ENCODE measurements at regions not wholly inside any gene's neighbourhood (a gene's known extent, or its start where the extent isn't known, plus 50 kb on each side); places are given as distances from the start of the nearest gene placed in this dataset.

GRCh38 chr5:164352695-164353094 is 847.3 kb downstream of the MAT2B start:
- no peaks in the 10 kb centered on the region for H3K27me3 Mint-ChIP-seq
- no peak overlapping the region for H3K27ac Mint-ChIP-seq
- no peaks in the 10 kb centered on the region for H3K4me1 Mint-ChIP-seq (ENCODE audit: low read depth)
- H3K36me3 Mint-ChIP-seq (ENCODE audit: low read depth): no peaks in the 10 kb centered on the region
- no peak overlapping the region for H3K4me3 Mint-ChIP-seq
- H3K9me3 Mint-ChIP-seq: peaks cover 3% of the 10 kb centered on the region

GRCh38 chr5:164353155-164353554 is 847.7 kb downstream of the MAT2B start:
- no peaks in the 10 kb centered on the region for H3K27me3 Mint-ChIP-seq
- no peaks in the 10 kb centered on the region for H3K36me3 Mint-ChIP-seq (ENCODE audit: low read depth)
- peaks cover 3% of the 10 kb centered on the region for H3K9me3 Mint-ChIP-seq
- no peak overlapping the region for H3K4me3 Mint-ChIP-seq
- H3K4me1 Mint-ChIP-seq (ENCODE audit: low read depth): no peaks in the 10 kb centered on the region
- no peak overlapping the region for H3K27ac Mint-ChIP-seq

- Mint-ChIP-seq H3K27me3 (no peaks in the 10 kb centered on the region), H3K4me3 (no peak overlapping the region), H3K36me3 (ENCODE audit: low read depth) (no peaks in the 10 kb centered on the region), H3K9me3 (peaks cover 3% of the 10 kb centered on the region), H3K27ac (no peak overlapping the region), H3K4me1 (ENCODE audit: low read depth) (no peaks in the 10 kb centered on the region)
These were observed 848.8 kb downstream of the MAT2B start for GRCh38 chr5:164354139-164354751.

- H3K27me3 Mint-ChIP-seq: no peaks in the 10 kb centered on the region
- H3K4me1 Mint-ChIP-seq (ENCODE audit: low read depth): no peaks in the 10 kb centered on the region
- H3K4me3 Mint-ChIP-seq: no peak overlapping the region
- H3K9me3 Mint-ChIP-seq: peaks cover 7% of the 10 kb centered on the region
- H3K27ac Mint-ChIP-seq: no peak overlapping the region
- no peaks in the 10 kb centered on the region for H3K36me3 Mint-ChIP-seq (ENCODE audit: low read depth)
These were observed 849.9 kb downstream of the MAT2B start for GRCh38 chr5:164355267-164355830.

GRCh38 chr5:164356790-164357189 is 851.4 kb downstream of the MAT2B start:
- Mint-ChIP-seq H3K4me3 (no peak overlapping the region), H3K4me1 (ENCODE audit: low read depth) (no peaks in the 10 kb centered on the region), H3K27me3 (no peaks in the 10 kb centered on the region), H3K27ac (no peak overlapping the region), H3K9me3 (peaks cover 6% of the 10 kb centered on the region), H3K36me3 (ENCODE audit: low read depth) (no peaks in the 10 kb centered on the region)

- H3K27me3 Mint-ChIP-seq: no peaks in the 10 kb centered on the region
- no peak overlapping the region for H3K4me3 Mint-ChIP-seq
- H3K36me3 Mint-ChIP-seq (ENCODE audit: low read depth): no peaks in the 10 kb centered on the region
- H3K27ac Mint-ChIP-seq: no peak overlapping the region
- H3K4me1 Mint-ChIP-seq (ENCODE audit: low read depth): no peaks in the 10 kb centered on the region
- peaks cover 4% of the 10 kb centered on the region for H3K9me3 Mint-ChIP-seq
These were observed 852.1 kb downstream of the MAT2B start for GRCh38 chr5:164357395-164358033.

- no peak overlapping the region for H3K4me3 Mint-ChIP-seq
- H3K27ac Mint-ChIP-seq: no peak overlapping the region
- peaks cover 4% of the 10 kb centered on the region for H3K9me3 Mint-ChIP-seq
- H3K27me3 Mint-ChIP-seq: no peaks in the 10 kb centered on the region
- no peaks in the 10 kb centered on the region for H3K36me3 Mint-ChIP-seq (ENCODE audit: low read depth)
- H3K4me1 Mint-ChIP-seq (ENCODE audit: low read depth): no peaks in the 10 kb centered on the region
These were observed 853.3 kb downstream of the MAT2B start for GRCh38 chr5:164358531-164359259.

GRCh38 chr5:164359260-164360255 is 854.1 kb downstream of the MAT2B start:
- no peaks in the 10 kb centered on the region for H3K36me3 Mint-ChIP-seq (ENCODE audit: low read depth)
- H3K4me3 Mint-ChIP-seq: no peak overlapping the region
- H3K4me1 Mint-ChIP-seq (ENCODE audit: low read depth): no peaks in the 10 kb centered on the region
- H3K9me3 Mint-ChIP-seq: peaks cover 4% of the 10 kb centered on the region
- no peaks in the 10 kb centered on the region for H3K27me3 Mint-ChIP-seq
- H3K27ac Mint-ChIP-seq: no peak overlapping the region

GRCh38 chr5:164360589-164360988 is 855.2 kb downstream of the MAT2B start:
- Mint-ChIP-seq H3K9me3 (peaks cover 4% of the 10 kb centered on the region), H3K27me3 (no peaks in the 10 kb centered on the region), H3K27ac (no peak overlapping the region), H3K4me1 (ENCODE audit: low read depth) (no peaks in the 10 kb centered on the region), H3K4me3 (no peak overlapping the region), H3K36me3 (ENCODE audit: low read depth) (no peaks in the 10 kb centered on the region)

- H3K9me3 Mint-ChIP-seq: peaks cover 4% of the 10 kb centered on the region
- no peak overlapping the region for H3K27ac Mint-ChIP-seq
- no peaks in the 10 kb centered on the region for H3K4me1 Mint-ChIP-seq (ENCODE audit: low read depth)
- H3K36me3 Mint-ChIP-seq (ENCODE audit: low read depth): no peaks in the 10 kb centered on the region
- H3K27me3 Mint-ChIP-seq: no peaks in the 10 kb centered on the region
- H3K4me3 Mint-ChIP-seq: no peak overlapping the region
These were observed 856.6 kb downstream of the MAT2B start for GRCh38 chr5:164361986-164362385.

GRCh38 chr5:164362835-164363234 is 857.4 kb downstream of the MAT2B start:
- Mint-ChIP-seq H3K4me3 (no peak overlapping the region), H3K4me1 (ENCODE audit: low read depth) (no peaks in the 10 kb centered on the region), H3K36me3 (ENCODE audit: low read depth) (no peaks in the 10 kb centered on the region), H3K27me3 (no peaks in the 10 kb centered on the region), H3K9me3 (peaks cover 4% of the 10 kb centered on the region), H3K27ac (no peak overlapping the region)

- H3K27ac Mint-ChIP-seq: no peak overlapping the region
- no peaks in the 10 kb centered on the region for H3K4me1 Mint-ChIP-seq (ENCODE audit: low read depth)
- H3K36me3 Mint-ChIP-seq (ENCODE audit: low read depth): no peaks in the 10 kb centered on the region
- peaks cover 4% of the 10 kb centered on the region for H3K9me3 Mint-ChIP-seq
- H3K27me3 Mint-ChIP-seq: no peaks in the 10 kb centered on the region
- H3K4me3 Mint-ChIP-seq: no peak overlapping the region
These were observed 859.1 kb downstream of the MAT2B start for GRCh38 chr5:164364237-164365208.

GRCh38 chr5:164370841-164371240 is 865.4 kb downstream of the MAT2B start:
- no peaks in the 10 kb centered on the region for H3K9me3 Mint-ChIP-seq
- no peaks in the 10 kb centered on the region for H3K36me3 Mint-ChIP-seq (ENCODE audit: low read depth)
- no peaks in the 10 kb centered on the region for H3K27me3 Mint-ChIP-seq
- no peaks in the 10 kb centered on the region for H3K4me1 Mint-ChIP-seq (ENCODE audit: low read depth)
- no peak overlapping the region for H3K27ac Mint-ChIP-seq
- no peak overlapping the region for H3K4me3 Mint-ChIP-seq
